Mammary epithelial cell (primary cell): ENCODE measurements at regions not wholly inside any gene's neighbourhood (a gene's known extent, or its start where the extent isn't known, plus 50 kb on each side); places are given as distances from the start of the nearest gene placed in this dataset.

ENCODE experiments used
- EZH2 ChIP-seq: IDR thresholded peaks from 2 replicates; pipeline ENCODE4 v1.6.1; 2012; ENCODE audit warnings: low read length, inconsistent platforms, borderline replicate concordance
- TF ChIP-seq, protein P1 (sequence below), 2 donors: IDR thresholded peaks in 1 of 2; conservative IDR thresholded peaks in 1 of 2; 2 replicates each; pipeline ENCODE4 v1.5.1; 2011 to 2012; ENCODE audit warnings: inconsistent platforms in 2 of 2, low read length in 2 of 2, mild to moderate bottlenecking in 2 of 2, control low read depth in 1 of 2, low read depth in 1 of 2; ENCODE audit not compliant: insufficient read depth in 1 of 2; ENCODE audit errors: extremely low read depth in 1 of 2

- TF ChIP-seq, protein P1, sequence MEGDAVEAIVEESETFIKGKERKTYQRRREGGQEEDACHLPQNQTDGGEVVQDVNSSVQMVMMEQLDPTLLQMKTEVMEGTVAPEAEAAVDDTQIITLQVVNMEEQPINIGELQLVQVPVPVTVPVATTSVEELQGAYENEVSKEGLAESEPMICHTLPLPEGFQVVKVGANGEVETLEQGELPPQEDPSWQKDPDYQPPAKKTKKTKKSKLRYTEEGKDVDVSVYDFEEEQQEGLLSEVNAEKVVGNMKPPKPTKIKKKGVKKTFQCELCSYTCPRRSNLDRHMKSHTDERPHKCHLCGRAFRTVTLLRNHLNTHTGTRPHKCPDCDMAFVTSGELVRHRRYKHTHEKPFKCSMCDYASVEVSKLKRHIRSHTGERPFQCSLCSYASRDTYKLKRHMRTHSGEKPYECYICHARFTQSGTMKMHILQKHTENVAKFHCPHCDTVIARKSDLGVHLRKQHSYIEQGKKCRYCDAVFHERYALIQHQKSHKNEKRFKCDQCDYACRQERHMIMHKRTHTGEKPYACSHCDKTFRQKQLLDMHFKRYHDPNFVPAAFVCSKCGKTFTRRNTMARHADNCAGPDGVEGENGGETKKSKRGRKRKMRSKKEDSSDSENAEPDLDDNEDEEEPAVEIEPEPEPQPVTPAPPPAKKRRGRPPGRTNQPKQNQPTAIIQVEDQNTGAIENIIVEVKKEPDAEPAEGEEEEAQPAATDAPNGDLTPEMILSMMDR (conservative IDR thresholded peaks at IDR 0.05 in 1 of 2, IDR thresholded peaks at IDR 0.05 in 1 of 2; ENCODE audit: extremely low read depth in 1 of 2, insufficient read depth in 1 of 2, low read depth in 1 of 2, low read length in 2 of 2), result no peak
- TF ChIP-seq EZH2, result no peak
These were observed 51.6 kb upstream of the CDKN2AIPNL start for GRCh38 chr5:134463176-134463720.
